ENCODE measurements at regions not wholly inside any gene's neighbourhood (a gene's known extent, or its start where the extent isn't known, plus 50 kb on each side); places are given as distances from the start of the nearest gene placed in this dataset.

GRCh38 chrX:4831574-4831973, 1118.1 kb upstream of the PRKX start:
- no peak for DNase-seq

GRCh38 chrX:4830880-4831557, 1117.6 kb upstream of the PRKX start:
- DNase-seq = no peak

- DNase-seq = no peak
Measured at GRCh38 chrX:4825550-4825949, 1112.1 kb upstream of the PRKX start.

- DNase-seq = no peak
Measured at GRCh38 chrX:4809571-4809970, 1096.1 kb upstream of the PRKX start.

- no peak for DNase-seq
Measured at GRCh38 chrX:4805502-4805901, 1092.1 kb upstream of the PRKX start.

GRCh38 chrX:4800756-4801155, 1087.3 kb upstream of the PRKX start:
- DNase-seq = no peak

- DNase-seq = no peak
Measured at GRCh38 chrX:4787971-4788370, 1074.5 kb upstream of the PRKX start.

GRCh38 chrX:4764888-4765287, 1051.4 kb upstream of the PRKX start:
- no peak for DNase-seq

- DNase-seq = no peak
Measured at GRCh38 chrX:4762196-4762595, 1048.7 kb upstream of the PRKX start.

- no peak for DNase-seq
Measured at GRCh38 chrX:4754878-4755604, 1041.6 kb upstream of the PRKX start.

GRCh38 chrX:4741024-4741423, 1027.6 kb upstream of the PRKX start:
- no peak for DNase-seq

- no peak for DNase-seq
Measured at GRCh38 chrX:4735299-4735698, 1021.9 kb upstream of the PRKX start.

- DNase-seq = no peak
Measured at GRCh38 chrX:4710618-4711433, 997.4 kb upstream of the PRKX start.

GRCh38 chrX:4708970-4709760, 995.7 kb upstream of the PRKX start:
- no peak for DNase-seq

- DNase-seq = no peak
Measured at GRCh38 chrX:4706961-4707360, 993.5 kb upstream of the PRKX start.

GRCh38 chrX:4690521-4690920, 977.1 kb upstream of the PRKX start:
- no peak for DNase-seq

- DNase-seq = no peak
Measured at GRCh38 chrX:4682636-4683035, 969.2 kb upstream of the PRKX start.

- no peak for DNase-seq
Measured at GRCh38 chrX:4675686-4676300, 962.3 kb upstream of the PRKX start.

- no peak for DNase-seq
Measured at GRCh38 chrX:4674028-4674782, 960.8 kb upstream of the PRKX start.

- no peak for DNase-seq
Measured at GRCh38 chrX:4671344-4671743, 957.9 kb upstream of the PRKX start.

GRCh38 chrX:4670606-4671005, 957.2 kb upstream of the PRKX start:
- DNase-seq = no peak
